HL-60/S4 treated with phorbol 12-myristate 13-acetate at 8.2 ng/mL for 4 days and 3 days (cell line): ENCODE measurements at regions not wholly inside any gene's neighbourhood (a gene's known extent, or its start where the extent isn't known, plus 50 kb on each side); places are given as distances from the start of the nearest gene placed in this dataset.

ENCODE experiments used
- in situ Hi-C: fragments of 300-500 bp; cut with MboI; formaldehyde crosslinking; loops from 2 replicates; pipeline ENCODE4 v1.15.0; 2022; ENCODE audit warnings: low sequenced_read_pairs

DNA sequence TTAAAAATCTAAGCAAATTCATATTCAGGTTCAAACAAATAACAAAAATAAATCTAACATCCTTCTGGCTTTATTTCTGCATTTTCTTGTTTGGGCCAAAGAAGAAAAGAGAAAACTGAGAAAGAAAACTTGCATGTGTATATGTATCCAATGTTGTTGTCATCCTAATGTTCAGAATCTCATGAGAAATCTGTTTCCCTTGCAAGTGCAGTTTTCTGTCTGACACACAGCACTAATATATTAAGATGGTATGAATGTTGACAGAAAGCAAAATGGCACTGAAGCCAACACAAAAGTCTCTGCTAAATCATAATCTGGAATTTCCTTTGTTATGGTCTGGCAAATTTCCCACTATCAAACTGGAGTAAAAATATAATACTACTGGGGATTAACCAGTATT, 235.9 kb downstream of the HGF start:
- in situ Hi-C loops, result no loop called here

DNA sequence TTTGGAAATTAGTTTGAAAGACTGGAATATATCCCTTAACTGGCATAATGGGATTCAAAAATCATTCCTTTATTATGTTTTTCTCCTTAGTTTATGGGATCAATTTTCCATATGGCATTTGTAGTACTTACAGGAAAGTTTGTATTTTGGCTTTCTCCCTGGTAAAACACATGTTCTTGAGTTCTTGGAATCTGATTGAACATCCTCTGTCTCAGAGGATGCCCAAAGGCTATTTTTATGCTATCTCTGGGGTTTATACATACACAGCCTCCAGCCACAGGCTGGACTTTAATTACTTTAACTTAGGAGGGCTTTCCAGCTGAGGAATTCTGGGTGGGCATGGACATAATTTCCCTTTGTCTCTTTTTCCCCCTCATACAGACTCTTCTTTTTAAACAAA, 236.4 kb downstream of the HGF start:
- in situ Hi-C loops, result no loop called here

DNA sequence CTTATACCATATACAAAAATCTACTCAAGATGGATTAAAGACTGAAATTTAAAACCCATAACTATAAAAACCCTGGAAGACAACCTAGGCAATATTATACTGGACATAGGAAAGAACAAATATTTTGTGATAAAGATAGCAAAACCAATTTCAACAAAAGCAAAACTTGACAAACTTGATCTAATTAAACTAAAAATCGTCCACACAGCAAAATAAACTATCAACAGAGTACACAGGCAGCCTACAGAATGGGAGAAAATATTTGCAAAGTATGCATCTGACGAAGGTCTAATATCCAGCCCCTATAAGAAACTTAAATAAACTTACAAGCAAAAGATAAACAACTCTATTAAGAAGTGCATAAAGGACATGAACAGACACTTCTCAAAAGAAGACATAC, 240.1 kb downstream of the HGF start:
- in situ Hi-C loops, result no loop called here

DNA sequence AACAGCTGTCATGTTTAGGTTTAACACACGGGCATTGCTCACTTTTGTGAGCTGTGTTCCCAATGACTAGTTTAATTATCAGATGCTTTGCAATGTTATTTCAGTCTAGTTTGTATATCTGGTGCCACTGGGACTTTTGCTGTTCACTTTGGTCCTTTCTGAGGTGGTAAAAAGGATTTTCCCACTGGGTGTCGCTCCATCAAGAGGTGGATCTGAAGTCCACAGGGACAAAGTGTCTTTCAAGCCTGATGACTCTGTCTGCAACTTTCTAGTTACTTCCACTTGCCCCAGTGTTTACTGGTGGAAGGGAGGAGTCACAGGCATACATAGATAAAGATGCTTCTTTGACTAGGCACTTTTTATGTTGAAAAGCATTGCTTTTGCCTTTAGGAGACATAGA, 242.2 kb downstream of the HGF start:
- in situ Hi-C loops, result no loop called here

DNA sequence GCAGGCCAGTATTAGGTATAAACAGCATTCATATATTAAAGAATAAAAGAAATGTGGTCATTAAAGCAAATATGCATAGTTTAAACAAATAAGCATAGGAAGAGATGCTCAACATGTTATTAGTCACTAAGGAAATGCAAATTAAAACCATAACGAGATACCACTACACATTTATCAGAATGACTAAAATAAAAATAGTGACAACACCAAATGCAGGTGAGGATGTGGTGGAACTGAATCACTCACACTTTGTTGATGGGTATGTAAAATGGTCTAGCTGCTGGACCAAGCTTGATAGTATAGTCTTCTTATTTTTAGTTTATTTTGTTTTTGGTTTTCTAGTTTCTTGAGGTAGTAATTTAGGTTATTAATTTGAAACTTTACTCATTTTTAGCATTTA, 242.9 kb downstream of the HGF start:
- in situ Hi-C loops, result no loop called here

DNA sequence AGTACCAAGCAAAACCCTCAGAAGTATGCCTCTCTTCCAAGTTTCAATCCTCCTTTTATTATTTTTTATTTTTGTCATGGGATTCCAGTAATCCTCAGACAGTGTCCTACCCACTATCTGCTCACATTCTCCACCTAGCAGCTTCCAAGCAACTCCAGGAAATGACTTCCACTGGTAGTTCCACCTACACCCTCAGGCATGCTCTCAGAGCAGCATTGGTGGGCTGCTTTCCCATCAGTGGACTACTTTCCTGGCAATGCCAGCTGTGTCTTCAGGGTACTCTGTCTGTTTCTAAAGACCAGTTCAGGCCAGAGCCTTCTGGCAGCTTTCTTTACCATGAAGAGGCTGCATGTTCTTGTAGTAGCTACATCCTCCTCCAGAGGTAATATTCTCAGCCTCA, 244.0 kb downstream of the HGF start:
- in situ Hi-C loops, result no loop called here

DNA sequence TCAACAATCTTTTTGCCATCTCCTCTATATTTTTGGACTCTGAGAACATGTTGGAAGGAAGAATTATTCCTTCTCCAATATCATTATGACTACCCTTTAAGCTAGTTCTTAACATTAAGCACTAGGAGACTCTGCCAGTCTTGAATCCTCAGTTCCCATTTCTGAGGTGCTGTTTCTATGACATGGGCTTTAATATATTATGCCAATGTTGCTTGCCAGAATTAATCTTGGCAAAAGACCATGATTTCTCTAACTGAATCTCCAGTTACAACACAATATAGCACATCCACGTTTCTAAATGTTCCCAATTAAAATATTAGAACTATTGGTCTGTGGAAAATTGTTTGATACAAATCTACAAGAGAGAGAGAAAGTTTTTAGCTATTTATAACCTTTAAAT, 250.0 kb downstream of the HGF start:
- in situ Hi-C loops, result no loop called here

DNA sequence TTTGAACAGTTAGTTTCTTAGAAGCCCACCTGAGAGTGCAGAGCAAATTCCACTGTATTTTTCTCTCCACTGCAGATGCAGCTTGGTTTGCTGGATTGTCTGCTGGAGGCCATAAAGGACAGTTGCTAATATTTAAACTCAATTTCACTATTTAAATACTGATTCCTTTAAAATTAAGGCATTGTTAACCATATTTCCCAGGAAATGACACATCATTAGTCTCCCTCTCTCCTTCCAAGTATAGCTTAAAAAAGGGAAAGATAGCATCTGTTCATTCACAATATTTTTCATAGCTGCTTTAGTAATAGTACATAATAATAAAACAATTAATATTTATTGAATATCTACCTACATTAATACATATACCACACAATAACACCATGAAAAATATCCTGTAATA, 252.9 kb downstream of the HGF start:
- in situ Hi-C loops, result no loop called here

DNA sequence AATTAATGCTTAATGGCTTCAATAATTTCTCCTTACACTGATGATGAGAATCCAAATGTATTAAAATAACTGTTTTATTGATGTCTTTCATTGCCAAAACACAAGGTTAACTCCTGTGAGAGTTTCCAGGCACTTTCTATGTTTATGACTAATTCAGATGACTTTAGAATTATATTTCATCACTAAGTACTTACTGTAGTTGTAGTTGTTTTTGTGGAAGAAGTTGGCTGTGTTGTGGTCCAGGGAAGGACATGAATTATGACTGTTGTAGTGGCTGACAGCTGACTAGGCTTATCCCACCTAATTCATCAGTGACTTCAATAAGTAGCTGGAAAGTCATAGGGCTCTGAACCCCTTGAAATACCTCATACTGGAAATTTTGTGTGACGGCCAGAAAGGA, 254.8 kb downstream of the HGF start:
- in situ Hi-C loops, result no loop called here

DNA sequence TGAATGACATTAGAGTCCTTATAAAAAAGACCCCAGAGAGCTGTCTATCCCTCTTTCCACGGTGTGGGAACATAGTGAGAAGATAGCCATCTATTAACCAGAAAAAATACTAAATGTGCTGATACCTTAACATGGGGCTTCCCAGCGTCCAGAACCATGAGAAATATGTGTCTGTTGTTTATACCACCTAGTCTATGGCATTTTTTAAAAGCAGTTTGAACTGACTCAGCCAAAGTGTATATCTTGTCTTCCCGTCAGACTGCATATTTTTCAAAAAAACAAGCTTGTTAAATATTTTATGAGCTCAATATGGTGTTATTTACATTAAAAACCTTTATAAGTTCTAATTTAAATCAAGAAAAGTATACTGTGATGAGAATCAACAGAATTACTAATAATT, 255.3 kb downstream of the HGF start:
- in situ Hi-C loops, result no loop called here

DNA sequence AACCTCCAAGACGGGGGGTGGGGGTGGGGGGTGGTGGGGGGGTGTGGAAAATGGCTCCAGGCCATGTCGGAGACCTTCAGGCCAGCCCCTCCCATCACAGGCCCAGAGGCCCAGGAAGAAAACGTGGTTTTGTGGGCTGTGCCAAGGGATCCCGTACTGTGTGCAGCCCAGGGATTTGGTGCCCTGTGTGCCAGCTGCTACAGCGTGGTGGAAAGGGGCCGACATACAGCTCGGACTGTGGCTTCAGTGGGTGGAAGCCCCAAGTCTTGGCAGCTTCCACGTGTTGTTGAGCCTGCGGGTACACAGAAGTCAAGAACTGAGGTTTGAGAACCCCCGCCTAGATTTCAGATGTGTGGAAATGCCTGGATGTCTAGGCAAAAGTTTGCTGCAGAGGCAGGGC, 259.7 kb downstream of the HGF start:
- in situ Hi-C loops, result no loop called here

DNA sequence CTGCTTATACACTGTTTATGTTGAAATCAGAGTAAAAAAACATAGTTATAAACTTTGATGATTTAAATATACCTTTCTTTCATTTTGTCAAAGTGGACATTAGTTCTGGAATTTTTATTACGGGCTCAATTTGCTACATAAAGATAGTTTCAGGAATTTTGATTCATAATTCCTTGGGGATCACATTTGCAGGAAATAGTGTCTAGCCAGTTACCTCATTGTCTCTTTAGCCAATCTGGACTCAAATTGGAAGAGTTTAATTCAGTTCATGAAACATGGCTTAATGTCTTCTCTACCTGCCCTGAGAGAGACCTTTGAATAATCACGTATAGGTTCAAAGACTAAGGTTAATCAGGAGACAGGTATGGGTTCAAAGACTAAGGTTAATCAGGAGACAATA, 262.6 kb downstream of the HGF start:
- in situ Hi-C loops, result no loop called here

DNA sequence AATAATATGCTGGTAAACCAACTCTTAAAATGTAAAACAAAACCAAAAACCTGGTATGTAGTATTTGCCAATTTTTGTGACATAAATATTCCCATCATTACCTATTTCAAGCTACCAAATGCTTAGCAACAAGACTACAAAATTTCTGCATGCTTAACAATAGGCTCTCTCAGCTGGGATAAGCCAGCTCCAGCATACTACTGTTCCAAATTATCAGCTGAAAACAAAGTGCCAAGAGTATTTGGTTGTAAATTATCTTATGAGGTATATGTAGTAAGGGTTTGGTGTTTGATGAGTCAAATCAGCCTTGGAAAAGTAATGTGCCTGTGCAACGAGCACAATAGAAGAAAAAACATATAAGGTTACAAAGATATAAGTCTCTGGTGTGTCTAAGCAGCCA, 263.2 kb downstream of the HGF start:
- in situ Hi-C loops, result no loop called here

DNA sequence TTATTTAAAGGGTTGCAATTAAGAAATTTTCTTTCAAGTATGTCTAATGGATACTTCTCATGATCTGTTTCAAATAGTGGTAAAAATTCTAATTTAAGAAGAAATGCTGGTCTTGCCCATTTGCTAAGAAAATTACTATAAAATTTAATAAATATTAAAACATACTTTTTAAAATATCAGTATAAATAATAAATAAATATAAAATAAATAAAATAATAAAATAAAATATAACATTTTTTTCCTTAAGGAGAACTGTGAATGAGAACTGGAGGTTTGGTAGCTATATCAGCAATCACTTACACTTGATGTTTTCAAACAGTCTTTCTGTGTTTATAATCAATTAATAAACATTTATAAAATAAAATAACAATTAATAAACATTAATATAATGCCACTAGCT, 266.1 kb downstream of the HGF start:
- in situ Hi-C loops, result no loop called here

DNA sequence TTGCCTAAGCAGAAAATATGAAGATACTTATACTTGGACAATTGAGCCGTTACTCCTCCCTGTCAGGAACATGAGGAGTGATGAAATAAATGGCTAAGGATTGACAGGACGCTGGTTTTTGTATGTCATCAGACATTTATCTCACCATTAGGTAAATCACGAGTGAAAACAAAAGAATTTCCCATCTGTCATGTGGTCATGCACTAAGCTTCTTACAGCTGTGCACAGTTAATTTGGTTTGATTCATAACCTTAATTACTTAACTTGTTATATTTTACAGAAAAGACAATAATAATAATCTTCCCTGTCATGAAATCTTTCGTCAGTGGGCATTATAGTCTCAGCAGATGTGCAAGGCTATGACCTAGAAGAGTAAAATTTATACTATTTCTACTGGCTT, 266.5 kb downstream of the HGF start:
- in situ Hi-C loops, result no loop called here

DNA sequence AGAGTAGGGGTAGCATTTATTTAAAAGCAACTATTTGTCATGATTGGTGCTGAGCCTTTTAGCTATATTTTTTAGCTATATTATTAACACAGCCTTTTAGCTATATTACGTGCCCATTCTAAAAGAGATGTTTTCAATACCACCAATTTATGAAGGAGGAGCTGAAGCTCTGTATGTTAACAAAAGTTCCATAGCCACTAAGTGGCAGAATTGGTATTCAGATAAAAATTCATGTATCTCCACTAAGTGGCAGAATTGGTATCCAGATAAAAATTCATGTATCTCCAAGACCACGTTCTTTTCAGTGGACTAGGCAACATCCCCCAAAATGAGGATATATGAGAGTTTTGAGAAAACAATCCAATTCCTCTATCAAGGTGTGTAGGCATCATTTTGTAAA, 268.6 kb downstream of the HGF start:
- in situ Hi-C loops, result no loop called here

DNA sequence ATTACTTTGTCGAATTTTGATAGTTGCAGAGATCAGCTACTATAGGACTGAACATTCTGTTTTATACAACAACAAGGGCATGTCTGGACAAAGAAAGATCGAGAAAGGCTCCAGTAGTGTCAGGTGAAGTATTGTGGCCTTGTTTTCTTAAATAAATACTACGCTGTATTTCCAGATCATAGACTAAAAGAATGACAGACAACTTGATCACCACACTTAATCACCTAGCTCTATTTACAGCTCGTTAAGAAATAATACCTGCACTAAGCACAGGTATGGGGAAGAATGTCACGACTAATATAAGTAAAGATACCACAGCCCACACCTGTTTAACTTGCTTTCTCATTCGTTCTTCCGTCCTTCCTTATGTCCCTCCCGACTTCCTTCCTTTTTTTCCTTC, 269.2 kb downstream of the HGF start:
- in situ Hi-C loops, result no loop called here

DNA sequence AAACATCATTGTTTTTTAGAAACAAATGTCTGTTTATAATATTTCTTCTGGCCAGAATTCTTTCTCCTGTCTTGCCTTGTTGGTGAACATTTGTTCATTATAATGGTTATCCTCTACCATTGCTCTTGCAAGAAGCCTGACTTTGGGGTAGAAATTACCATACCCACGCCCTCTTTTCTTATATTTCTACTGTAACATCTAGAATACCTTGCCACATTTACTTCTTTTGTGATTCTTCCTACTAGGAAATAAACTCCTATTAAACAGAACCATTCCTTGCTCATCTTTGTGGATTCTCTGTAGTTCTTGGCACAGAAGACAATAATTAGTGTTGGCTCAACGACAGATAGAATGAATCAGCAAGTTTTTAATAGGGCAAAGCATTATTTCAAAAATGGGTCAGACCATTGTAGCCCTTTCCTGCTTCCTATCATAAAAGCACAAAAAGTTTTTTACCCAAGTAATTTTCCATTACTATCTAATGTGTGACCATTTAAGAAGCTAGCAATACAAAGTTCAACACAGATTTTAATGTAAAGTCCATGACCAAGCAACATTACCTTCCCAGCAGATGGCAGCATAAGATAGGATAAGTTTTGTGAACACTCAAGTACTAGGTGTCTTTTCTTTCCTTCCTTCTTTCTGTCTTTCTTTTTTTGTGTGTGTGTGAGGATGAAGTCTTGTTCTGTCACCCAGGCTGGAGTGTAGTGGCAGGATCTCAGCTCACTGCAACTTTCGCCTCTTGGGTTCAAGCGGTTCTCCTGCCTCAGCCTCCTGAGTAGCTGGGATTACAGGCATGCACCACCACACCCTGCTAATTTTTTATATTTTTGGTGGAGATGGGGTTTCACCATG, 270.4 kb downstream of the HGF start:
- in situ Hi-C loops, result loop anchor here (10.0 to 25.0 kb wide), 3 partner anchors 463 to 1238 kb away; no protein-coding TSS in a partner anchor

DNA sequence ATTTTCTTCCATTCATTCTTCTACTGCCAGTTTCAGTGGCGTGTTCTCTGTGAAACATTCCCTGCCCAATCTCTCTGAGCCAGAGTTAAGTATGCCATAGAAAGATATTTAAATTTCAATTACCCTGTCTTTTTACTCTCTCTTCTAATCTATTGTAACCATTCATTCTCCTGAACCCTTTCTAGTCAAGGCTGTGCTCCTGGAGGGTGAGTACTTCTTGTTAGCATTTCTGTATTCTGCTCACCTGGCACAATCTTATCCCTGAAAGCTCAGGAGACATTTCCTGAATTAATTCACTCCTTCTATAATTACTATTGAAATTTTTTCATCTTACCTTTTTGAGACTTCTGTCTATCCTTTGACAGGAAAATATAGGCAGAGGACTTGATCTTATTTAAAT, 271.7 kb downstream of the HGF start:
- in situ Hi-C loops, result loop anchor here (10.0 to 25.0 kb wide), 3 partner anchors 464 to 1239 kb away; no protein-coding TSS in a partner anchor

DNA sequence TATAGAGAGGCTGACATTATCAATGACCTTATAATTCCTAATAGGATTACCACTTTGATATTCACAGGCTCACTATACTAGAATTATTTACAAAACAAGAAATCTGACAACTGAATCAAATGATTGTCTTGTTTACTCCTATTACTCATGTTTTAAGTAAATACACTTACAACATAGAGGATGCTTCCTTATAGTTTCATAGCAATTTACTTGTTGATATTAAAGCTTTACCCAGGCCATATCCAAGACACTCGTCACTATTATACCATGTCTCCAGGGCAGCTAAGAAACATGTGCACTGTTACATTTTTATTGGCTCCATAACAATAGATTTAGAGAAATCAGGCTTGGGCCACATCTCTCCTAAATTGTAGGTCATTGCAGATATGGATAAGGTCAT, 276.9 kb downstream of the HGF start:
- in situ Hi-C loops, result loop anchor here (10.0 to 25.0 kb wide), 3 partner anchors 469 to 1244 kb away; no protein-coding TSS in a partner anchor

DNA sequence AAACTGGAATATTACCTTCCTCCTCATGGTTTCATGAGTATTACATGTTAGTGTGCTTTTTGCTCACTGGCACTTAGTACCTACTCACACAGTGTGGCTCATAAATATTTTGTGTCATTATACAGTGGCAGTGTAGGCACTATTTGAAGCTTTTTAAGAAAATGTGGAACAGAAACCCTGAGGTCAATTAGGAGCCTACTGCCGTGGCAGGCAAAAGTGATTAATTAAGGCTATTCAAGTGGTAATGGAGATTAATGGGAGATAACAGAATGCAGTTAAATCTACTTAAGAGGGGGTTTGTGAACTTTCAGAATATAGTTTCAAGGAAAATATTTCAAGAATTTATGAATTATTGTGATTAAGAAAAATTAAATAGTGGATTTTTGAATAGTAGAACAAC, 277.6 kb downstream of the HGF start:
- in situ Hi-C loops, result loop anchor here (10.0 to 25.0 kb wide), 3 partner anchors 470 to 1245 kb away; no protein-coding TSS in a partner anchor

DNA sequence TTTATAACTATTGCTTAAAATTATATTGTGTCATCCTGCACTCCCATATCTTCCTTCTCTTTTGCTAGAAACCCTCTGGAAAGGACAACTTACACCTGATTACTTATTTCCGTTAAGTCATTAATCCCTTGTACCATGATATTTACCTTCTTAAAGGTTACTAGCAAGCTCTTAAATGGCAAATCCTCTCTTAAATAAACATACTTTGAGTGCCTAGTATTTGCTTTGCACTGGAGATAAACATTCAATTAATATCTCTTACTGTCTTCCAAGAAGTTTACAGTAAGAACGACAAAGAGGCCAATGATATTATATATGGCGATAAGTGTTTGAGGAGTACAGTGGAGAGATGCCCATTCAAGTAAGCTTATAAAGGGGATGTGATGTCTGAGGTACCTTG, 278.3 kb downstream of the HGF start:
- in situ Hi-C loops, result loop anchor here (10.0 to 25.0 kb wide), 3 partner anchors 471 to 1246 kb away; no protein-coding TSS in a partner anchor

DNA sequence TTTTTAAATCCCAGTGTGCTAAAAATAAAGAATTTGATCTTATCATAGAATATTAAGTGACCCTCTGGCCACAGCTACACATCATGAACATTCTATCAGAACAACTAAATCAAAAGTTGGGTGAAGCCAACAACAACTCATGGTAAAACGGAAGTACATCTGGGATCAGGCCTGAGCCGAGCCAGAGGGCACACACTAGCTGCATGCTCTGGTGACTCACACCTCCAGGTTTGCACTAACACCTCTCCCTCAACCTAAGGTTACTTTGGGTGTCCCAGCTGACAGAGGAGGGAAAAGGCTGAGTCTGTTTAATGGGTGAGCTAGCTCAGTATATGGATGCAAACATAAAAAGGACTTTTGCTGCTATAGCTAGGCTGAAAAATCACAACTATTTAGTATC, 281.6 kb downstream of the HGF start:
- in situ Hi-C loops, result loop anchor here (25.0 kb wide), 2 partner anchors 474 to 1249 kb away; no protein-coding TSS in a partner anchor
